Activated T-cell treated with anti-CD3 and anti-CD28 coated beads for 24 hours (primary cell): ENCODE measurements at regions not wholly inside any gene's neighbourhood (a gene's known extent, or its start where the extent isn't known, plus 50 kb on each side); places are given as distances from the start of the nearest gene placed in this dataset.

ENCODE experiments used
- DNase-seq: peaks from one replicate; pipeline ENCODE4 v3.0.0-alpha.2; 2020; ENCODE audit warnings: low read depth

- DNase-seq = no peak
Observed at GRCh38 chr1:185500001-185500626, 183.1 kb upstream of the IVNS1ABP start.

- DNase-seq = no peak
Observed at GRCh38 chr1:185498207-185498606, 181.2 kb upstream of the IVNS1ABP start.

- no peak for DNase-seq
Observed at GRCh38 chr1:185497177-185497576, 180.1 kb upstream of the IVNS1ABP start.

- no peak for DNase-seq
Observed at GRCh38 chr1:185495898-185496297, 178.9 kb upstream of the IVNS1ABP start.

- DNase-seq = no peak
Observed at GRCh38 chr1:185495007-185495406, 178.0 kb upstream of the IVNS1ABP start.

- no peak for DNase-seq
Observed at GRCh38 chr1:185492089-185492825, 175.2 kb upstream of the IVNS1ABP start.

- DNase-seq = no peak
Observed at GRCh38 chr1:185491604-185492003, 174.6 kb upstream of the IVNS1ABP start.

GRCh38 chr1:185490924-185491323 is 173.9 kb upstream of the IVNS1ABP start:
- no peak for DNase-seq

GRCh38 chr1:185489406-185489805 is 172.4 kb upstream of the IVNS1ABP start:
- no peak for DNase-seq

GRCh38 chr1:185488808-185489207 is 171.8 kb upstream of the IVNS1ABP start:
- DNase-seq = no peak

- DNase-seq = no peak
Observed at GRCh38 chr1:185487936-185488335, 170.9 kb upstream of the IVNS1ABP start.

GRCh38 chr1:185487026-185487425 is 170.0 kb upstream of the IVNS1ABP start:
- DNase-seq = no peak

- DNase-seq = no peak
Observed at GRCh38 chr1:185486346-185486745, 169.3 kb upstream of the IVNS1ABP start.

- no peak for DNase-seq
Observed at GRCh38 chr1:185483664-185484450, 166.8 kb upstream of the IVNS1ABP start.

- no peak for DNase-seq
Observed at GRCh38 chr1:185483217-185483616, 166.2 kb upstream of the IVNS1ABP start.

GRCh38 chr1:185480545-185480944 is 163.5 kb upstream of the IVNS1ABP start:
- DNase-seq = no peak

- no peak for DNase-seq
Observed at GRCh38 chr1:185479796-185480195, 162.8 kb upstream of the IVNS1ABP start.

- DNase-seq = no peak
Observed at GRCh38 chr1:185478877-185479276, 161.8 kb upstream of the IVNS1ABP start.

- no peak for DNase-seq
Observed at GRCh38 chr1:185477638-185478580, 160.9 kb upstream of the IVNS1ABP start.

- no peak for DNase-seq
Observed at GRCh38 chr1:185474440-185475149, 157.6 kb upstream of the IVNS1ABP start.

- DNase-seq = no peak
Observed at GRCh38 chr1:185473186-185473585, 156.1 kb upstream of the IVNS1ABP start.
